ENCODE measurements at regions not wholly inside any gene's neighbourhood (a gene's known extent, or its start where the extent isn't known, plus 50 kb on each side); places are given as distances from the start of the nearest gene placed in this dataset.
"Not testable (repeated sequence)": the region's sequence is repeated elsewhere in the genome, so short reads cannot be mapped to it uniquely, and the experiment has no call there.

GRCh38 chr13:44887515-44887914, 101.8 kb downstream of the NUFIP1 start:
- no peak for DNase-seq

DNA sequence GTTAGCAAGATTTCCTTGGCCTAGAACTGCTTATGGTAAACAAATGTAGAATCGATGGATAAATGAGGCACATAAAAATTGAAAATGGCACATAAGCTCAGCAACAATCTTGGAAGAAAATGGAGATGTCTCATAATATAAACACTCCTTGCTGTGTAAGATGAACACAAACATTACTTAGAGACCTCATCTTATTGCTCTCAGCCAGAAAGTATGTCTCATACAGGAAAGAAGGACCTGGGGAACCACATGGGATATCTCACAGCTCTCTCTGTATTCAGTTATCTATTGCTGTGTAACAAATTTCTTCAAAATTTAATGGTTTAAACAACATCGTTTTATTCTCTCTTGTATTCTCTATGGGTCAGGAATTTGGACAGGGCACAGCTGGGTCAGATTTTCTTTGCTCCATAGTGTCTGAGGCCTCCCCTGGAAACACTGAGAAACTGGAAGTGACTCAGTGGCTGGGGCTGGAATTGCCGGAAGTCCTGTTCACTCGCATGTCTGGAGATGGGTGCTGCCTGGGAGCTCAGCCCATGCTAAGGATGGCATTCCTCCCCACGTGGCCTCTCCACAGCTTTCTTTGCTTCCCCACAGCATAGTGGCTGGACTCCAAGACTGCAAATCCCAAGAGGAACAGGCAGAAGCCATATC, 105.1 kb downstream of the NUFIP1 start:
- no peak for DNase-seq

GRCh38 chr13:44879452-44880058, 109.7 kb downstream of the NUFIP1 start:
- DNase-seq, result no peak

DNA sequence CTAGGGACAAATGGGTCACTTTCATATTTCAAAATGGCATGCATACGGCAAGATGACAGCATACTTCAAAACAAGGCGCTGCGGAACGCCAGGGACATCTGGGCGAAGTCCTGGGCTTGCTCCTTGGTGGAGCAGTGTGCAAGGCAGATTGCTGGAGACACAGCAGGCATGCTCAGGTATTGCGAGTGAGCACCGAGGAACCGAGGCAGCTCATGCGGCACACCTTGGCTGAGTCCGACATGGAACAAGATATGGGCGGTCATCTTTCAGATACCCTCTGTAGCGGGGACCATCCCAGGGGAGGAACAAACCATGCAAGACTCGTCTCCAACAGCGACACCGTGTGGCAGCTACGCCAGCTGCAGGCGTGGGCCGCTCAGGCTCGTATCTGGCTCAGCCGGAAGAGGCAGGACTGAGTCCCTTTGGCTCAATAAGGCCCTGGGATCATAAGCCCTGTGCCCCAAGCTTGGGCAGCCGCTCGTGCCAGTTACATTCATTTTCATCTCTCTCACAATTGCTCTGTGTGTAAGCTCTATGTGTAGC, 112.4 kb downstream of the NUFIP1 start:
- no peak for DNase-seq

- no peak for DNase-seq
Measured at GRCh38 chr13:44874886-44875630, 114.2 kb downstream of the NUFIP1 start.

- no peak for DNase-seq
Measured at GRCh38 chr13:44874176-44874575, 115.1 kb downstream of the NUFIP1 start.

DNA sequence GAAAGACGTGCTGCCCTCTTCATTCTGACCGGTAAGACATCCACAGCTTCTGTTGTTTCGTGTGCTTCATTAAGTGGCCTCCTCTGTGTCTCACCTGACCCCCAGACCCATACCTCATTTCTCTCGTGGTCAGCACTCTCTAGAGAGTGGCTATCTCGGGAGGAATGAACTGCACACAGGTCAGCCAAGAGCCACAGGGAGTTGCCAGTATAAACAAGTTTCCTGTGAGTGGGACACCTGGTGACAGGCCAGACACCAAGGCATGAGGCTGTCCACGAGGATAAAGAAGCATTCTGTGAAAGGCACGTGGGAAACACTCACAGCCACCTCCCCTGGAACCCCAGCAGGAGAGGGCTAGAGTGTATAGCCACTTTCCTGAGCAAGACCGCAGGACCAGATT, 115.8 kb downstream of the NUFIP1 start:
- DNase-seq, result no peak

GRCh38 chr13:44872751-44873150, 116.5 kb downstream of the NUFIP1 start:
- DNase-seq, result no peak

DNA sequence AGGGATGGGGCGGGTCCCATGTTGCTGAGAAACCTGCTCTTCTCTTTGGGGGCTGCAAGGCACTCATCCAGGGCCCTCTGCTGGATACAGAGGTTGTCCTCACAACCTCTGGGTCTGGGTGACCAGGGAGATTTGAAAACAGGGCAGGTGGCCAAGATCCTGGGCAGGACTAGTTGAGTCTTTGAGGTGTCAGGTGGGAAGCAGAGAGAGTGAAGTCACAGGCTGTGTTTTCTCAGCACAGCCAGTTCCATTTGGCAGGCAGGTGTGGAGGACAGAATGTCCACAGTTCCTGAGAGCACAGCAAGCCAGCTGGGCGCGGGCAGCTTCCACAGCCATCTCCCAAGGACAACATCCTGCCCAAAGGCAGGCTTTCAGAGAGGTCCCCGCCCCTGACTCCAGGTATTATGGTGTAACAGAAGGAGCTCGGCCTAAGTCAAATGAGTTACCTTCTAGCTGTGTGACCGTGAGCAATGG, 118.8 kb downstream of the NUFIP1 start:
- no peak for DNase-seq

DNA sequence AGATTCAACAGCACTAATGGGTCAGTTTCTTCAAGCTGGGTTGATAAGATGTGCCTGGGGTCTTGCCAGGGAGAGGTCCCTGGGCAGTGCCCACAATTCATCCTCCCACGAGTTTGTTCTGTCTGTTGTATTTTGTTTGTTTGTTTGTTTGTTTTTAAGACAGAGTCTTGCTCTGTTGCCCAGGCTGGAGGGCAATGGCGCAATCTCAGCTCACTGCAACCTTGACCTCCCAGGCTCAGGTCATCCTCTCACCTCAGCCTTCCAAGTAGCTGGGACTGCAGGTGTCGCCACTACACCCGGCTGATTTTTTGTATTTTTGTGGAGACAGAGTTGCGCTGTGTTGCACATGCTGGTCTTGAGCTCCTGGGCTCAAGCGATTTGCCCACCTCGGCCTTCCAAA, 120.1 kb downstream of the NUFIP1 start:
- no peak for DNase-seq

- DNase-seq, result no peak
Measured at GRCh38 chr13:44868397-44868796, 120.9 kb downstream of the NUFIP1 start.

GRCh38 chr13:44867825-44868224, 121.4 kb downstream of the NUFIP1 start:
- no peak for DNase-seq

- DNase-seq, result no peak
Measured at GRCh38 chr13:44866411-44866911, 122.8 kb downstream of the NUFIP1 start.

DNA sequence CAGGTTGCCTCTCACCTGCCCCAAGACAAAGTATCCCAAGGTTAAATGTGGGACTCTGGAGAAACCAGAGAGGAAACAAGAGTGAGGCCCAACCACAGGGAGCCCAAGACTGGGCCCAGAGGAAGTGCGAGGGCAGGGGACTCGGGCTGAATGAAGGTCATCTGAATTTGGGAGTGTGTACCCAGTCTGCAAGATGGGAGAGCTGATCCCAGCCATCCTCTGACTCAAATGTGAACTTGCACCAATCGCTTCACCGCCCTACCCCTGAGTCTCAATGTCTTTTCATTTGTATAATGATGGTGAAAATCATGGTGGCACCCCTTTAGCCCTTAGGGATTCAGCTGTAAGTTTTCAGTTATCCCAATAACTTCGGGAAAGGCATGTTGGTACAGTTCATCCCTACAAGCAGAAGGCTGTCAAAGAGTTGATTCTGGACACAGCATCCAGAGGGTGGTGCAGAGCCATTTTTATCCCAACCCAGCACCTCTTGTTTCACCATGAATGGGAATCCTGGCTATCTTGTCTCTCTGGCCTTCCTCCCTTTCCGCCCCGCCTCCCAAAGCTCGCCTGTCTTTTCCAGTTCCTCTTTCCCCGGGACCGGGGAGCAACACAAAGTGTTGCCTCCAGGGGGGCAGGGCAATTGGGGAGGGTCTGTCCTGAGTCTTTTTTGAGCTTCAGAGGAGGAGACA, 123.4 kb downstream of the NUFIP1 start:
- no peak for DNase-seq

DNA sequence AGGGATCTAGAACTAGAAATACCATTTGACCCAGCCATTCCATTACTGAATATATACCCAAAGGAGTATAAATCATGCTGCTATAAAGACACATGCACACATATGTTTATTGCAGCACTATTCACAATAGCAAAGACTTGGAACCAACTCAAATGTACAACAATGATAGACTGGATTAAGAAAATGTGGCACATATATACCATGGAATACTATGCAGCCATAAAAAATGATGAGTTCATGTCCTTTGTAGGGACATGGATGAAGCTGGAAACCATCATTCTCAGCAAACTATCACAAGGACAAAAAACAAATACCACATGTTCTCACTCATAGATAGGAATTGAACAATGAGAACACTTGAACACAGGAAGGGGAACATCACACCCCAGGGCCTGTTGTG, 125.6 kb downstream of the NUFIP1 start:
- not testable (repeated sequence) for DNase-seq

DNA sequence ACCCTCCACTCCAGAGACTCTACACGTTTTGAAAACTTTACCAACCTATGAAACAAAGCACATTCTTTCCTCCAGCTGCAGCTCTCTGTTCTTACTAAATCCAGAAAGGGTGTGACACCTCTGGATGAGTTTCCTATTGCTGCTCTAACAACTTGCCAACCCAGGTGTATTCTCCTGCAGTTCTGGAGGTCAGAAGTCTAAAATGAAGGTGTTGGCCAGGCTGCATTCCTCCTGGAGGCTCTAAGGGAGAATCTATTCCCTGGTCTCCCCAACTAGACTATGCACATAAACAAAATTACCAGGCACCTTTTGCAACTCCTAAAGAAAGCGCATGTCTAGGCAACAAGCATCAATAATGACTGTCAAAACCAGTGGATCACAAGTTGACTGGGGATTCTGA, 128.8 kb downstream of the NUFIP1 start:
- DNase-seq, result no peak

DNA sequence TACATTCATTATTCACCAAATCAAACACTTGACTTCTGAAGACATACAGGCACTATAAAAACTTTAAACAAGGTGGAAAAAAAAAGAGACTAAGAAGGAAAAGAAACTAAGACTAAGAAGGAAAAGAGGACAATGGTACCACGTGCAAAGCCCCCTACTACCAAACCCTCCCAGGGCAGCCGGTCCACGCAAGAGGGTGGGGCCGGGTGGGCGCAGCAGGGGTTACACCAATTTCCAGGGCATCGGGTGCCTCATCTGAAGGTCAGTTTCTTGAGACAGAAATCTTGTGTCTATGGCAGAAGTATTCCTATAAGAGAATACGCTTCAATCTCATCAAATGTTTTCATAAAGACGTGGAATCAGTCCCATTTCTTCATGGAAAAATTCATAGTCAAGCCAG, 131.5 kb downstream of the NUFIP1 start:
- no peak for DNase-seq

- DNase-seq, result no peak
Measured at GRCh38 chr13:44857061-44857460, 132.2 kb downstream of the NUFIP1 start.

- peak; percentile 16 for DNase-seq
Measured at GRCh38 chr13:44855860-44856259, 133.4 kb downstream of the NUFIP1 start.

- peak; percentile 91 for DNase-seq
Measured at GRCh38 chr13:44854313-44855060, 134.8 kb downstream of the NUFIP1 start.

DNA sequence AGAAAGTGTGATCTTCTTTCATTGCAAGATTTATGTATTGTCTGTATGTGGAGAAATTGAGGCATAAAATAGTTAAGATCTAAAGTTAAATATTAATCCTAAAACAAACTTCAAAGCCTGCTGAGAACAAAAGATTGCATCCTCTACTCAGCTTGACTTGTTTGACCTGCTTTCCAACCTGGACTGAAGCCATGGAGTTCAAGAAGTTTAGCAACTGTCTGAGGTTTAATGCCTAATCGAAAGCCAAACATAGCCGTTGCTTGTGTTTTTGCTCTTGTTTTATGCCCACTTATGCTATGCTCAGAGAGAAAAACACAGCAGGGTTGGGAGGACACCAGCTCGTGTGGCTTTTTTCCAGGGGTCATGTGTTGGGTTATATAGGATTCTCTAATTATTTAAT, 135.6 kb downstream of the NUFIP1 start:
- DNase-seq, result peak; percentile 72

All from tongue (tissue), 1 donor.